Chondrocyte (in vitro differentiated cells): ENCODE measurements at regions not wholly inside any gene's neighbourhood (a gene's known extent, or its start where the extent isn't known, plus 50 kb on each side); places are given as distances from the start of the nearest gene placed in this dataset.

Experiments
- DNase-seq: peaks from one replicate; pipeline ENCODE4 v3.0.0; 2021; ENCODE audit warnings: mixed read lengths, low spot score
- H3K27ac Mint-ChIP-seq: one replicate; pipeline ENCODE4 v1.8.0; 2021; ENCODE audit warnings: mild to moderate bottlenecking, moderate library complexity, mixed read lengths; ENCODE audit not compliant: unreplicated experiment
- H3K27me3 Mint-ChIP-seq: 2 replicates; pipeline ENCODE4 v1.8.0; 2021; ENCODE audit warnings: low read depth, mixed read lengths
- H3K36me3 Mint-ChIP-seq: 2 replicates; pipeline ENCODE4 v1.8.0; 2021; ENCODE audit warnings: low read depth, mixed read lengths
- H3K4me1 Mint-ChIP-seq: 2 replicates; pipeline ENCODE4 v1.8.0; 2021; ENCODE audit warnings: low read depth, mild to moderate bottlenecking, mixed read lengths
- H3K4me3 Mint-ChIP-seq: one replicate; pipeline ENCODE4 v1.8.0; 2021; ENCODE audit warnings: mild to moderate bottlenecking, moderate library complexity, mixed read lengths; ENCODE audit not compliant: unreplicated experiment
- H3K9me3 Mint-ChIP-seq: 2 replicates; pipeline ENCODE4 v1.8.0; 2021; ENCODE audit warnings: low read depth, mixed read lengths
- CTCF ChIP-seq: fragments of 200-600 bp; sonication (generic); IDR thresholded peaks from 2 replicates; pipeline ENCODE4 v1.5.0; 2021; ENCODE audit warnings: antibody characterized with exemption, mild to moderate bottlenecking, moderate library complexity

GRCh38 chr20:12198281-12198680 lies 280.6 kb downstream of the BTBD3 start:
- Mint-ChIP-seq H3K9me3 (no peaks in the 10 kb centered on the region), H3K27me3 (no peaks in the 10 kb centered on the region), H3K36me3 (no peaks in the 10 kb centered on the region), H3K4me1 (no peaks in the 10 kb centered on the region), H3K4me3 (no peak overlapping the region), H3K27ac (no peak overlapping the region)
- no peak for TF ChIP-seq CTCF
- DNase-seq, result no peak

GRCh38 chr20:12199703-12200102 lies 282.0 kb downstream of the BTBD3 start:
- no peaks in the 10 kb centered on the region for H3K9me3 Mint-ChIP-seq
- no peak for DNase-seq
- no peaks in the 10 kb centered on the region for H3K4me1 Mint-ChIP-seq
- TF ChIP-seq CTCF, result no peak
- no peaks in the 10 kb centered on the region for H3K36me3 Mint-ChIP-seq
- no peak overlapping the region for H3K27ac Mint-ChIP-seq
- H3K27me3 Mint-ChIP-seq, result no peaks in the 10 kb centered on the region
- no peak overlapping the region for H3K4me3 Mint-ChIP-seq

- no peaks in the 10 kb centered on the region for H3K27me3 Mint-ChIP-seq
- H3K4me3 Mint-ChIP-seq, result no peak overlapping the region
- H3K36me3 Mint-ChIP-seq, result no peaks in the 10 kb centered on the region
- H3K27ac Mint-ChIP-seq, result no peak overlapping the region
- peaks cover 13% of the 10 kb centered on the region for H3K9me3 Mint-ChIP-seq
- no peaks in the 10 kb centered on the region for H3K4me1 Mint-ChIP-seq
- no peak for TF ChIP-seq CTCF
- DNase-seq, result no peak
Observed at GRCh38 chr20:12201289-12201991, 283.7 kb downstream of the BTBD3 start.

GRCh38 chr20:12203399-12203798 lies 285.7 kb downstream of the BTBD3 start:
- no peak overlapping the region for H3K27ac Mint-ChIP-seq
- H3K9me3 Mint-ChIP-seq, result peaks cover 13% of the 10 kb centered on the region
- H3K36me3 Mint-ChIP-seq, result no peaks in the 10 kb centered on the region
- no peaks in the 10 kb centered on the region for H3K4me1 Mint-ChIP-seq
- DNase-seq, result no peak
- TF ChIP-seq CTCF, result no peak
- no peak overlapping the region for H3K4me3 Mint-ChIP-seq
- no peaks in the 10 kb centered on the region for H3K27me3 Mint-ChIP-seq

GRCh38 chr20:12203981-12204380 lies 286.3 kb downstream of the BTBD3 start:
- Mint-ChIP-seq H3K27ac (no peak overlapping the region), H3K9me3 (peaks cover 13% of the 10 kb centered on the region), H3K27me3 (no peaks in the 10 kb centered on the region), H3K36me3 (no peaks in the 10 kb centered on the region), H3K4me3 (no peak overlapping the region), H3K4me1 (no peaks in the 10 kb centered on the region)
- no peak for TF ChIP-seq CTCF
- DNase-seq, result no peak
